HG02870 (cell line): ENCODE measurements at regions not wholly inside any gene's neighbourhood (a gene's known extent, or its start where the extent isn't known, plus 50 kb on each side); places are given as distances from the start of the nearest gene placed in this dataset.
"Not testable (repeated sequence)": the region's sequence is repeated elsewhere in the genome, so short reads cannot be mapped to it uniquely, and the experiment has no call there.

Source experiments
- ATAC-seq: cut with Tn5 transposase; IDR thresholded peaks from one replicate; pipeline ENCODE4 v1.9.1; 2021; ENCODE audit warnings: mild to moderate bottlenecking, moderate library complexity; ENCODE audit not compliant: unreplicated experiment

DNA sequence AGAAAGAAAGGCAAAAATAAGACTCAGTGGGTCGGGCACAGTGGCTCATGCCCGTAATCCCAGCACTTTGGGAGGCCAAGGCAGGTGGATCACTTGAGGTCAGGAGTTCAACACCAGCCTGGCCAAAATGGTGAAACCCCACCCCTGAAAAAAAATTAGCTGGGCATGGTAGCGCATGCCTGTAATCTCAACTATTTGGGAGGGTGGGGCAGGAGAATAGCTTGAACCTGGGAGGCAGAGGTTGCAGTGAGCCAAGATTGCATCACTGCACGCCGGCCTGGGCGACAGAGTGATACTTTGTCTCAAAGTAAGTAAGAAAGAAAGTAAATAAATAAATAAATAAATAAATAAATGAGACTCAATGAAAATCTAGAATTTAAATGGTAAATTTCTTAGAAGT lies 145.9 kb upstream of the KRR1 start:
- ATAC-seq, result not testable (repeated sequence)

DNA sequence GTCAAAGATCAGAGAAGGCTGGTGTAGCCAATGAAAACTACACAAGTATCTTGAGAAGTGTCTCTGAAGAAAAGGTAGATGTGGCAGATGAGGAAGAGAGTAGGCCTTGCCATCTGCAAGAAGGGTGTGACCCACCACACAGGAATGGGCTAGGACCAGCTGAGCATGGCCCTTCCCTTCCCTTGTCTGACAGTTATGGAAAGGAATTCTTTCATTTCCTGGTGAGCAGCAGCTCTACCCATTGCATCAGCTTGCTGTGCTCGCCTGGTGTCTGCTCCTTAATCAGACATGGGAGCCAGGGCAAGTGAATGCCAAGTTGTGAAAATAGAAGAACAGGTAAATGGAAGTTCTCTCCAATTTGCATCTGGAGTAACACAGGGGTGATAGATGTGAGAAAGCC lies 145.2 kb upstream of the KRR1 start:
- no peak for ATAC-seq

- ATAC-seq, result no peak
Measured at GRCh38 chr12:75656210-75656609, 144.8 kb upstream of the KRR1 start.

DNA sequence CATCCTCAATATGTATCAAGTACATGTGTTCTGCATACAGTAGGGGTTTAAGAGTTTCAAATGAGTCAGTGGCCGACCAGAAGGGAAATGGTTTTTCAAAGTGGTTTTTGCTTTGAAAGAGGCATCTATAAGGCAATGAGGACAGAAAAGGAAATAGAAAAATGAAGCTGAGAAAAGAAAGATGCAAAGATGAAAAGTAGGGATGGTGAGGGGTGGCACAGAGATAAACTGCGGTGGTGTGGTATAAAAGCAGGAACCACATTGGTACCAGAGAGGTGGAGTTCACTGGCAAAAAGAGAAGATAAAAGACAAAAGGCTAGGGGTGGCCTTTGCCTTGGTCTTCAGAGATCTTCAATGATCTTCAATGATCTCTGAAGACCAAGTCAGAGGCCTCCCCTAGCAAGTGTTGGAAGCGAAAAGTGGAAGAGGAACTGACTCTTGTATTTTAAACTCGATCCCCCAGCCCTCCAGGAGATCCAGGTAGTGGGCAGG lies 144.0 kb upstream of the KRR1 start:
- peak; percentile 89 for ATAC-seq

GRCh38 chr12:75651342-75651695 lies 139.9 kb upstream of the KRR1 start:
- no peak for ATAC-seq

GRCh38 chr12:75650595-75651341 lies 139.4 kb upstream of the KRR1 start:
- no peak for ATAC-seq

DNA sequence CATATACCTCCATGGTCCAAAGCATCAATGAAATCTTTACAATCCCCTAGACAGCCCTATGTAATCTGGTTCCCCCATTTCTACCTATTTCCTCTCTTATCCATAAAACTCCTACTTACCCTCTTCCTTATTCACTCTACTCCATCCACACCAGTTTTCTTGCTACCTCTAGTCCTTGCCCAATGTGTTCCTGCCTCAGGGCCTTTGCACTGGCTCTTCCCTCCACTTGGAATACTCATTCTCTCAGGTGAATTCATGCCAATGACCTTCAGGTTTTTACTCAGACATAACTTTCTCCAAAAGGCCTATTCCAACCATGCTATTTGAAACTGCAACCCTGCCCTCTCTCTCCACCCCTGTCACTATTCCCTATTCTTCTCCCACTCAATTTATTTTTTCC lies 138.7 kb upstream of the KRR1 start:
- ATAC-seq, result no peak

- ATAC-seq, result no peak
Measured at GRCh38 chr12:75648856-75649255, 137.4 kb upstream of the KRR1 start.

DNA sequence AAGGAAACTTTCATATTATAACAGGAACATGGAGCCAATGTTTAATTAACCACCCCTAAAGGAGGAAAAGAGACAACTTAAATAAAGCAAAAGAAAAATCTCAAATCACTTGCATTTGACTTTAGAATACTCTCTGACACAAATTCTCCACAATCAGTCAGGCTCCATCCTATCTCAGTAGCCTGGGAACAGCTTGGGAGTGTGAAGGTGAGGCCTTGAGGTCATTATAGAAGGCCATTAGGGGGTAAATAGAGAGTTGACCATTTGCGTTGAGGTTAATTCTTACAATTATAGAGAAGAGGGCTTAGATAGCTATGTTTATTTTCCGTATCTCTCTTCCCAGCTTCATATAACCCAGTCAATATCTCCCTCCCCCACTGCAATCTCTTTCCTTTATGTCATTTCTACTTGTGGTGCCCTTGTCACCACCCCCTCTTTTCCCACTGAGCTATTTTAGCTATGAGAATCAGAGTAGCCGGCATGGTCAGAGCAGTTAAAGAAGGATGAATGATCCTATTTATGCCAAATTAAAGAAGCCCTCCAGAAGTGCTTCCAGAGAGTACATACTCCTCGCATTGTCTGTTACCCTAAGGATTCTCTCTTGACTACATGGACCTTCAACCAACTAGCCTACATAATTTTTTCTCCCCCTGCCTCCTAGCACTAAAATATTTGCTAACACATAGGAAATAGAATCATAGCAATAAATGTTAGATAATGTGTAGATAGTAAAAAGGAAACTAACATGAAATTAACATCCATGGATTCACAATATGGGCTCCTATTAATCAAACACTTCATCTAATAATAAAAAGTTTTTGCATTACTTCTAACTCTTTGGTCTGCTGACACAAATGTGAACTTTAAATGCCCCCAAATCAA lies 135.2 kb upstream of the KRR1 start:
- no peak for ATAC-seq

- ATAC-seq, result no peak
Measured at GRCh38 chr12:75644472-75645072, 133.2 kb upstream of the KRR1 start.

DNA sequence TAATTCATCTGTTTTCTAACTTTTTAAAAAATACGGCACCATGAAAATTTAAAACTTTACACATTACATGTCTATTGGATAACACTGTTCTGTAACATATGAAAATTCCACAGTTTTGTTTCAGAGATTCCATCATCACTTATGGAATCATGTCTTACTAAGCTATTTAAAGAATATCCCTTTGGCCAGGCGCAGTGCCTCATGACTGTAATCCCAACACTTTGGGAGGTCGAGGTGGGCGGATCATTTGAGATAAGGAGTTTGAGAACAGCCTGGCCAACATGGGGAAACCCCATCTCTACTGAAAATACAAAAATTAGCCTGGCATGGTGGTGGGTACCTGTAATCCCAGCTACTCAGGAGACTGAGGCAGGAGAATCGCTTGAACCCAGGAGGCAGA lies 131.7 kb upstream of the KRR1 start:
- not testable (repeated sequence) for ATAC-seq

GRCh38 chr12:75642226-75642625 lies 130.8 kb upstream of the KRR1 start:
- no peak for ATAC-seq

DNA sequence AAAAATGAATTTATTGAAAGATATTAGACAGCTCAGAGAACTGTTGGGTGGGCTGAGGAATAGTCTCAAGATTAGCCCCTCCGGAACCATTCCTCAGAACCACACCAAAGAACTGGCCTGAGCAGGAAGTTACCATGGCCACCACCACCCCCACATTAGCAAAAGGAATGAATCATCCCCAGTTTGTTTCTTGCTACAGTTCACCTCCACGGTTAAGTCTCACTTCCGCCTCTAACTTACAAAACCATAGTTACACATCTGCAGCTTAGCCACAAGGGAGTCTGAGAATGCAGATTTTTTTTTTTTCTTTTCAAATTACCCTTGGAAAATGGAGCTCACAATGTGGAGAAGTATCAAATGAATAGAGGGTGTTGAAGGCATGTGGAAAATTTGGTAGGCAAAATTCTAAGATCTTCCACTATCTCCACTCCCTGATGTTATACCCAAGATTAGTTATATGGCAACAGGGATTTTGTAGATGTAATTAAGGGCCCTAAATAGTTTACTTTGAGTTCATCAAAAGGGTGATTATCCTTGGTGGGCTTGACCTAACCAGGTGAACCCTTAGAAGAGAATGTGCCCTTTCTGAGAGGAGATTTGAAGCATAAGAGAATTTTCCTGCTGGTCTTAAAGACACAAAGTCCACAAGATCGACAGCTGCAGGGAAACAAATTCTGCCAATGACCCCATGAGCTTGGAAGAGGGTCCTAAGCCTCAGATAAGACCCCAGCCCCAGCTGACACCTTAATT lies 129.8 kb upstream of the KRR1 start:
- peak; percentile 99 for ATAC-seq

GRCh38 chr12:75638792-75639191 lies 127.4 kb upstream of the KRR1 start:
- ATAC-seq, result no peak

DNA sequence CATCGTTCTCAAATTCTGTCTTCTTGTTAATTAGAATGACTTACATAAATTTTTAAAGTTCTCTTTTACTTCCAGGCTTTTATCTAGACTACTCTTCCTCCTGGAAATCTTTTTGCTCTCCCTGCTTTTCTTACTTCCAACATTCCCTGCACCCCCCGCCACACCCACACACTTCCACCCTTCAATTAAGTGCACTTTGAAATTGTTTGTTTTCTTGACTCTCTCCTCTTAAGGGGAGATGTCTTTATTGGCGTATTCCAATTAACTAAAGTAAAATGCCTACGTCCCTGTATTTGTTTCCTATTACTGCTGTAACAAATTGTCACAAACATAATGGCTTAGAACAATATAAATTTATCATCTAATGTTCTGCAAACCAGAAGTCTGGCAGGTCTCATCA lies 125.2 kb upstream of the KRR1 start:
- ATAC-seq, result no peak

DNA sequence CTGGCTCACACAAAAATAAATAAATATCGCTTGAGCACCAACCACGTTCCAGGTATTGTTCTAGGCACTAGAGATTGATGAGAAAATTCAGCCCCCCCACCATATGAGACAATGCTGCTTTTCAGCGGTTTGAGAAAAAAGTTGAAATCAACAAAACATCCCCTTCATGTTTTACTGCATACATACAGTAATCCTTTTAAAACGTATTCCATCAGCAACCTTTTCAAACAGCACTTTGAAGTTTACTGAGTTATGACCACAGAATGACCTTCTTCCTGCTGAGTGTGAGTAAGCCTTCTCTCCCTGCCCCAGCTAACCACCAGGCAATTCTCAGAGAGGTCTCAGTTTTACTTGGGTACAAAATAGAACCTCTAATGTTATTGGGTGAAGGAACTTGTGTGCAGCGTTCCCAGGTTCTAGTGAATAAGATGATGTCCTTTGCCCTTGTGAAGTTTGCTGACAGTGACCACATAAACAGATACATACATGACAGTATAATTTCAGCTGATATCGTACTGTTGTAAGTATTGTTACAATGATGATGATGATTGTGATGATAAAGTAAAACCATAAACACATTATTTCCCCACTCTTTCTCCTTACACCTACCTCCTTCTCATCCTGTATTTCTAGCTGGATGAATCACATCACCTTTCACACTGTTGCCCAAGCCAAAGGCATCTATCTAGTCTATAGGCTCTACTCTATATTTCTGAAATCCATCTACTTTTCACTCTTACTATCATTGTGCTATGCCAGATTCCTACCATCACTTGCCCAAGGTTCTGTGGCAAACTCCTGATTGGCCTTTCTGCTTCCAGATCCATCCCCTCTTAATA lies 124.4 kb upstream of the KRR1 start:
- peak; percentile 73 for ATAC-seq

GRCh38 chr12:75634244-75635222 lies 123.1 kb upstream of the KRR1 start:
- ATAC-seq, result no peak

GRCh38 chr12:75633789-75634188 lies 122.4 kb upstream of the KRR1 start:
- no peak for ATAC-seq

DNA sequence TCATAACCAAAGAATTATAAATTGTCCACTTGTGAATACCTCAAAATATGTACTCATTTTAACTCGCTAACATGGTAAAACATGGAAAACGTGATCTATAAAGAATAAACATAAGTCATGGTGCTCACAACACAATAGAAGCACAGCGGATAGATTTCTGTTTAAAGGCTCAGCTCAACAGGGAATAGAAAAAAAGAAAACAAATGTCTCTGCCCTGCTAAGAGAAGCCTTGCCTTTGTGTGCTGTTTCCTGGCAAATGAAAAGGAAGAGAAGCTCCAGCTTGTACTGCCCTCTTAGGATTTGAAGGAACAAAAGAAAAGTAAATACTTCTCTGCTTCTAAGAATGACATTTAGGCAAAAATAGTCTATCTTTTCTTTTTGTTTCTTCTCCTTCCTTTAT lies 121.0 kb upstream of the KRR1 start:
- no peak for ATAC-seq
